SK-N-SH (cell line): ENCODE measurements at regions not wholly inside any gene's neighbourhood (a gene's known extent, or its start where the extent isn't known, plus 50 kb on each side); places are given as distances from the start of the nearest gene placed in this dataset.

Source experiments
- CTCF ChIA-PET: fragments of 300-600, 350-600 bp; formaldehyde crosslinking; extraction: SDS; loops from one replicate; lab custom pipeline; 2021; lab: Yijun Ruan, JAX
- POLR2A ChIA-PET: fragments of 350-600 bp; sonication (Branson Sonifier 250); formaldehyde crosslinking; extraction: SDS; loops from one replicate; lab custom pipeline; 2020; ENCODE audit warnings: antibody characterized with exemption, inconsistent platforms; lab: Yijun Ruan, JAX
- DNase-seq: peaks from one replicate; pipeline ENCODE4 v3.0.0; 2012
- H2AFZ ChIP-seq: fragments of 200-600 bp; sonication (generic); 2 replicates; pipeline ENCODE4 v1.8.1; 2016; ENCODE audit warnings: antibody characterized with exemption, mild to moderate bottlenecking, low read depth
- H3F3A ChIP-seq: fragments of 200-600 bp; sonication (generic); replicated peaks from 2 replicates; pipeline ENCODE3; 2016; ENCODE audit warnings: antibody characterized with exemption, mild to moderate bottlenecking; ENCODE audit not compliant: insufficient read depth
- H3K27ac ChIP-seq, 2 experiments: fragments of 200-500 bp in 1 of 2; fragments of 200-600 bp in 1 of 2; sonication (Bioruptor generic) in 1 of 2; sonication (generic), shearing (Covaris generic) in 1 of 2; 2 replicates each; pipeline versions ENCODE4 v1.5.1 to v1.6.1; 2014 to 2016; ENCODE audit warnings: low read depth in 2 of 2, inconsistent platforms in 1 of 2, low read length in 1 of 2, mild to moderate bottlenecking in 1 of 2, mixed read lengths in 1 of 2
- H3K27me3 ChIP-seq: fragments of 200-600 bp; sonication (generic), shearing (Covaris generic); 2 replicates; pipeline ENCODE4 v1.6.1; 2016; ENCODE audit warnings: mixed run types; ENCODE audit not compliant: insufficient read depth
- H3K36me3 ChIP-seq, 2 experiments: fragments of 200-500 bp in 1 of 2; fragments of 200-600 bp in 1 of 2; sonication (Bioruptor generic) in 1 of 2; sonication (generic) in 1 of 2; replicated peaks in 1 of 2; 2 replicates each; pipeline versions ENCODE3 to v1.5.1; 2014 to 2016; ENCODE audit warnings: low read length in 1 of 2, mild to moderate bottlenecking in 1 of 2; ENCODE audit not compliant: insufficient read depth in 2 of 2, control insufficient read depth in 1 of 2
- H3K4me1 ChIP-seq, 2 experiments: fragments of 200-500 bp in 1 of 2; fragments of 200-600 bp in 1 of 2; sonication (Bioruptor generic) in 1 of 2; sonication (generic), shearing (Covaris generic) in 1 of 2; 2 replicates each; pipeline versions ENCODE4 v1.5.1 to v1.6.1; 2014 to 2016; ENCODE audit warnings: low read depth in 1 of 2, low read length in 1 of 2, mixed run types in 1 of 2; ENCODE audit not compliant: insufficient read depth in 2 of 2, control insufficient read depth in 1 of 2
- H3K4me2 ChIP-seq: fragments of 200-600 bp; sonication (generic), shearing (Covaris generic); 2 replicates; pipeline ENCODE4 v1.6.1; 2017; ENCODE audit warnings: mixed run types
- H3K4me3 ChIP-seq, 2 experiments: fragments of 200-500 bp in 1 of 2; fragments of 200-600 bp in 1 of 2; sonication (Bioruptor generic) in 1 of 2; sonication (generic), shearing (Covaris generic) in 1 of 2; 2 replicates each; pipeline versions ENCODE4 v1.5.1 to v1.8.1; 2014 to 2016; ENCODE audit warnings: low read depth in 2 of 2, inconsistent platforms in 1 of 2, low read length in 1 of 2, mild to moderate bottlenecking in 1 of 2, mixed read lengths in 1 of 2, moderate library complexity in 1 of 2
- H3K79me2 ChIP-seq: fragments of 200-600 bp; sonication (generic); 2 replicates; pipeline ENCODE4 v1.8.1; 2017; ENCODE audit warnings: mild to moderate bottlenecking; ENCODE audit not compliant: insufficient read depth
- H3K9ac ChIP-seq: fragments of 200-600 bp; sonication (generic); 2 replicates; pipeline ENCODE4 v1.6.1; 2017; ENCODE audit warnings: mixed run types
- H3K9me2 ChIP-seq: fragments of 200-600 bp; sonication (generic); 2 replicates; pipeline ENCODE4 v1.6.1; 2017; ENCODE audit warnings: mixed run types
- H3K9me3 ChIP-seq: fragments of 200-600 bp; sonication (generic); 2 replicates; pipeline ENCODE4 v1.6.1; 2017; ENCODE audit warnings: mixed run types, mild to moderate bottlenecking, moderate library complexity
- H4K20me1 ChIP-seq: fragments of 200-600 bp; sonication (generic); 2 replicates; pipeline ENCODE4 v1.6.1; 2017; ENCODE audit warnings: mild to moderate bottlenecking, mixed run types; ENCODE audit not compliant: insufficient read depth
- ELF1 ChIP-seq: IDR thresholded peaks from 2 replicates; pipeline ENCODE4 v1.4.0; 2012
- FOSL2 ChIP-seq: IDR thresholded peaks from 2 replicates; pipeline ENCODE4 v1.4.0; 2012; ENCODE audit warnings: low read depth, mild to moderate bottlenecking, moderate library complexity, borderline replicate concordance
- FOXM1 ChIP-seq: IDR thresholded peaks from 2 replicates; pipeline ENCODE4 v1.4.0; 2012; ENCODE audit warnings: low read depth, mild to moderate bottlenecking
- GATA2 ChIP-seq: sonication (generic); formaldehyde crosslinking; IDR thresholded peaks from 2 replicates; pipeline ENCODE4 v1.5.0; 2020; ENCODE audit warnings: mild to moderate bottlenecking, missing genetic modification reagents
- MEF2A ChIP-seq: IDR thresholded peaks from 2 replicates; pipeline ENCODE4 v1.4.0; 2012; ENCODE audit warnings: low read depth, borderline replicate concordance
- MXI1 ChIP-seq: IDR thresholded peaks from 2 replicates; pipeline ENCODE4 v1.6.1; 2012; ENCODE audit warnings: mild to moderate bottlenecking, low read depth, low read length, improper control_type of control experiment
- NFIC ChIP-seq: IDR thresholded peaks from 2 replicates; pipeline ENCODE4 v1.4.0; 2012; ENCODE audit warnings: borderline replicate concordance
- NRF1 ChIP-seq: IDR thresholded peaks from 2 replicates; pipeline ENCODE4 v1.6.1; 2012; ENCODE audit warnings: low read depth, mild to moderate bottlenecking, low read length
- POLR2AphosphoS5 ChIP-seq: IDR thresholded peaks from 2 replicates; pipeline ENCODE4 v1.6.1; 2012; ENCODE audit warnings: low read depth, low read length
- RAD21 ChIP-seq: IDR thresholded peaks from 2 replicates; pipeline ENCODE4 v1.6.1; 2012; ENCODE audit warnings: mild to moderate bottlenecking, low read length
- RCOR1 ChIP-seq: fragments of 150-350 bp; IDR thresholded peaks from 2 replicates; pipeline ENCODE4 v1.6.1; 2017; ENCODE audit warnings: antibody characterized with exemption, low read length
- RFX5 ChIP-seq: IDR thresholded peaks from 2 replicates; pipeline ENCODE4 v1.6.1; 2012; ENCODE audit warnings: mild to moderate bottlenecking, improper control_type of control experiment, low read length
- SIN3A ChIP-seq: IDR thresholded peaks from 2 replicates; pipeline ENCODE4 v1.6.1; 2012; ENCODE audit warnings: low read depth, mild to moderate bottlenecking, low read length, moderate library complexity, borderline replicate concordance
- WGBS: methylation state at CpG from one replicate; pipeline ENCODE4 v1.1.6; 2017; ENCODE audit warnings: low lambda C conversion rate; 5-methylcytosine and 5-hydroxymethylcytosine counted together
- TF ChIP-seq, protein P1 (sequence below): IDR thresholded peaks from 2 replicates; pipeline ENCODE4 v1.6.1; 2012; ENCODE audit warnings: mild to moderate bottlenecking, low read depth, low read length, moderate library complexity
- TF ChIP-seq, protein P2 (sequence below): IDR thresholded peaks from 2 replicates; pipeline ENCODE4 v1.4.0; 2012; ENCODE audit warnings: low read depth
- TF ChIP-seq, protein P3 (sequence below): fragments of 200-600 bp; sonication (generic); IDR thresholded peaks from 2 replicates; pipeline ENCODE4 v1.6.1; 2017; ENCODE audit warnings: antibody characterized with exemption, mild to moderate bottlenecking, moderate library complexity

DNA sequence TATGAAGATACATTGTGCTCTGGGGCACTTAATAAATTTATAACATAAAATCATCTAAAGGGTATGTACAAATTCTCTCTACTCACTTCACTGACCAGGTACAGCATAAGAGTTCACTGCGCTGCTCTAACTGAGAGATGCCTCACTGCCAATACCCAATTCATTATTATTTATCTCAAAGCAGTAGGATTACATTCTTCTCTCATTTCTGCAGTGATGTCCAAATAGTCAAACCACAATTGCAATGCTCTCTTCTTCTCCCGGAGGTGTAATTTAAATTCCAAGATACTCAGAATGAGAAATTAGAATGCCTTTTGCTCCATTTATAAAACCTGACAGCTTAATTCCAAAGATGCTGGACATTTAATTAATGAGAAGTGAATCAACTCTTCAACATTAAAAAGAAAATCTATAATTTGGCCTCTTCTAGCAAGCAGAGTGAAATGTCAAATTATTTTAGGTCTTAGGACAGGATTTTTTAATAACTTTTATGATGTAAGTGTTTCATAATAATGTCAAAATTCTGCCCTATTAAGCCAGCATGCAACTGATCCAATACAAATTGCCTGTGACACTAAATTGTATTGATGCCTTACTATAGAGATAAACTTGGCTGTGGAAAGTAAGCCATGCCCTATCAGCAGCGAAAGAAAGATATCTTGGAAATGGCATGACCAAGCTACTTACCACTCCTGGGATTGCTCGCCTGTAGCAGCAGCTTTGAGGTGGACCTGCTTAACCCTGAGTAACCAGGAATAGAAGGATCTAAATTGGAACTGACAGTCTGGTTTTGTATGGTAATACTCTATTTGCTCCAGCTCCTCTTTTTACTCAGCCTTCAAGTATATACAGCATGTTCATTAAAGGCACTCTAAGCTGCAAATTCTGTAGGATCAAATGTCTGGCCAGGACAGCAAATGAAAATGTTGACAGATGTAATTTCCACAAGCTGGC is 374.2 kb upstream of the TYRP1 start:
- Histone ChIP-seq H3K4me1 (no peaks in the 10 kb centered on the region), H3K79me2 (no peaks in the 10 kb centered on the region), H2AFZ (no peak overlapping the region), H3K36me3 (no peaks in the 10 kb centered on the region), H3K27ac (no peak overlapping the region), H3K4me2 (no peak overlapping the region), H4K20me1 (no peaks in the 10 kb centered on the region), H3K27me3 (no peaks in the 10 kb centered on the region), H3F3A (no peaks in the 10 kb centered on the region), H3K9ac (no peak overlapping the region), H3K9me2 (no peaks in the 10 kb centered on the region), H3K4me3 (no peak overlapping the region), H3K9me3 (no peaks in the 10 kb centered on the region)
- CTCF ChIA-PET: interaction anchor here (2.1 kb wide), 1 partner anchor 10 kb away, joined by 10 read pairs; no protein-coding TSS in a partner anchor
- WGBS: 39% methylated on average over 4 of the region's 4 CpGs
- DNase-seq: no peak
- POLR2A ChIA-PET: no interaction called here
- TF ChIP-seq, protein P1, sequence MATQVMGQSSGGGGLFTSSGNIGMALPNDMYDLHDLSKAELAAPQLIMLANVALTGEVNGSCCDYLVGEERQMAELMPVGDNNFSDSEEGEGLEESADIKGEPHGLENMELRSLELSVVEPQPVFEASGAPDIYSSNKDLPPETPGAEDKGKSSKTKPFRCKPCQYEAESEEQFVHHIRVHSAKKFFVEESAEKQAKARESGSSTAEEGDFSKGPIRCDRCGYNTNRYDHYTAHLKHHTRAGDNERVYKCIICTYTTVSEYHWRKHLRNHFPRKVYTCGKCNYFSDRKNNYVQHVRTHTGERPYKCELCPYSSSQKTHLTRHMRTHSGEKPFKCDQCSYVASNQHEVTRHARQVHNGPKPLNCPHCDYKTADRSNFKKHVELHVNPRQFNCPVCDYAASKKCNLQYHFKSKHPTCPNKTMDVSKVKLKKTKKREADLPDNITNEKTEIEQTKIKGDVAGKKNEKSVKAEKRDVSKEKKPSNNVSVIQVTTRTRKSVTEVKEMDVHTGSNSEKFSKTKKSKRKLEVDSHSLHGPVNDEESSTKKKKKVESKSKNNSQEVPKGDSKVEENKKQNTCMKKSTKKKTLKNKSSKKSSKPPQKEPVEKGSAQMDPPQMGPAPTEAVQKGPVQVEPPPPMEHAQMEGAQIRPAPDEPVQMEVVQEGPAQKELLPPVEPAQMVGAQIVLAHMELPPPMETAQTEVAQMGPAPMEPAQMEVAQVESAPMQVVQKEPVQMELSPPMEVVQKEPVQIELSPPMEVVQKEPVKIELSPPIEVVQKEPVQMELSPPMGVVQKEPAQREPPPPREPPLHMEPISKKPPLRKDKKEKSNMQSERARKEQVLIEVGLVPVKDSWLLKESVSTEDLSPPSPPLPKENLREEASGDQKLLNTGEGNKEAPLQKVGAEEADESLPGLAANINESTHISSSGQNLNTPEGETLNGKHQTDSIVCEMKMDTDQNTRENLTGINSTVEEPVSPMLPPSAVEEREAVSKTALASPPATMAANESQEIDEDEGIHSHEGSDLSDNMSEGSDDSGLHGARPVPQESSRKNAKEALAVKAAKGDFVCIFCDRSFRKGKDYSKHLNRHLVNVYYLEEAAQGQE: no peak
- no peak for TF ChIP-seq RAD21
- TF ChIP-seq GATA2 (CRISPR knock-in tag): no peak
- TF ChIP-seq, protein P2, sequence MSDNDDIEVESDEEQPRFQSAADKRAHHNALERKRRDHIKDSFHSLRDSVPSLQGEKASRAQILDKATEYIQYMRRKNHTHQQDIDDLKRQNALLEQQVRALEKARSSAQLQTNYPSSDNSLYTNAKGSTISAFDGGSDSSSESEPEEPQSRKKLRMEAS: no peak
- TF ChIP-seq RFX5: no peak
- no peak for TF ChIP-seq NFIC
- TF ChIP-seq RCOR1: no peak
- TF ChIP-seq, protein P3, sequence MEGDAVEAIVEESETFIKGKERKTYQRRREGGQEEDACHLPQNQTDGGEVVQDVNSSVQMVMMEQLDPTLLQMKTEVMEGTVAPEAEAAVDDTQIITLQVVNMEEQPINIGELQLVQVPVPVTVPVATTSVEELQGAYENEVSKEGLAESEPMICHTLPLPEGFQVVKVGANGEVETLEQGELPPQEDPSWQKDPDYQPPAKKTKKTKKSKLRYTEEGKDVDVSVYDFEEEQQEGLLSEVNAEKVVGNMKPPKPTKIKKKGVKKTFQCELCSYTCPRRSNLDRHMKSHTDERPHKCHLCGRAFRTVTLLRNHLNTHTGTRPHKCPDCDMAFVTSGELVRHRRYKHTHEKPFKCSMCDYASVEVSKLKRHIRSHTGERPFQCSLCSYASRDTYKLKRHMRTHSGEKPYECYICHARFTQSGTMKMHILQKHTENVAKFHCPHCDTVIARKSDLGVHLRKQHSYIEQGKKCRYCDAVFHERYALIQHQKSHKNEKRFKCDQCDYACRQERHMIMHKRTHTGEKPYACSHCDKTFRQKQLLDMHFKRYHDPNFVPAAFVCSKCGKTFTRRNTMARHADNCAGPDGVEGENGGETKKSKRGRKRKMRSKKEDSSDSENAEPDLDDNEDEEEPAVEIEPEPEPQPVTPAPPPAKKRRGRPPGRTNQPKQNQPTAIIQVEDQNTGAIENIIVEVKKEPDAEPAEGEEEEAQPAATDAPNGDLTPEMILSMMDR: no peak
- TF ChIP-seq POLR2AphosphoS5: no peak

DNA sequence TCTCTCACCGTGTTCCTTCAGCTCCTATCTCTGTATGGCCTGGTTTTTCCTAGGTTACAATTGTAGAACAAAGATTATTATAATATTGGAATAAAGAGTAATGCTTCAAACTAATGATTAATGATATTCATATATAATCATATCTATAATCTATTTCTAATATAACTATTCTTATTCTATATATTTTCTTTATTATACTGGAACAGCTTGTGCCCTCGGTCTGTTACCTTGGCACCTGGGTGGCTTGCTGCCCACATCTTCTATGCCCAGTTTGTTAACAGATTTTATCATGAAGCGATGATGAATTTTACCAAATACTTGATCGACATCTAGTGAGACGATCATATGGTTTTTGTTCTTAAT is 363.6 kb upstream of the TYRP1 start:
- no peak overlapping the region for H2AFZ ChIP-seq
- H3K36me3 ChIP-seq: no peaks in the 10 kb centered on the region
- DNase-seq: no peak
- no peak overlapping the region for H3K27ac ChIP-seq
- 29% methylated on average over 5 of the region's 5 CpGs for WGBS
- H3K9me3 ChIP-seq: no peaks in the 10 kb centered on the region
- H3K9me2 ChIP-seq: no peaks in the 10 kb centered on the region
- ChIA-PET CTCF (interaction anchor here (0.6 to 1.8 kb wide), 20 partner anchors 8 to 1960 kb away, joined by 3 to 17 read pairs (median 4); no protein-coding TSS in a partner anchor), POLR2A (no interaction called here)
- H3K4me3 ChIP-seq: 0 out of 4 replicates have a peak overlapping the region, but pooled peaks of 1 of the 2 experiments have one; percentile 8
- H3K79me2 ChIP-seq: no peaks in the 10 kb centered on the region
- H3K4me2 ChIP-seq: no peak overlapping the region
- H3F3A ChIP-seq: no peaks in the 10 kb centered on the region
- no peak overlapping the region for H3K9ac ChIP-seq
- H3K4me1 ChIP-seq: peaks cover 0 to 2% of the 10 kb centered on the region in 2 experiments; a peak in 1 of 4 replicates
- no peaks in the 10 kb centered on the region for H3K27me3 ChIP-seq
- no peaks in the 10 kb centered on the region for H4K20me1 ChIP-seq
- TF ChIP-seq ELF1: no peak
- no peak for TF ChIP-seq FOXM1
- TF ChIP-seq, protein P1: no peak
- TF ChIP-seq MXI1: no peak
- TF ChIP-seq FOSL2: no peak
- TF ChIP-seq SIN3A: no peak
- TF ChIP-seq MEF2A: no peak
- no peak for TF ChIP-seq NRF1
